ENCODE measurements at regions not wholly inside any gene's neighbourhood (a gene's known extent, or its start where the extent isn't known, plus 50 kb on each side); places are given as distances from the start of the nearest gene placed in this dataset.
"Not testable (repeated sequence)": the region's sequence is repeated elsewhere in the genome, so short reads cannot be mapped to it uniquely, and the experiment has no call there.

GRCh38 chr14:56351861-56352260, 227.7 kb upstream of the TMEM260 start:
- DNase-seq (ENCODE audit: low spot score) (peak; percentile 45), FAIRE-seq (no peak)

DNA sequence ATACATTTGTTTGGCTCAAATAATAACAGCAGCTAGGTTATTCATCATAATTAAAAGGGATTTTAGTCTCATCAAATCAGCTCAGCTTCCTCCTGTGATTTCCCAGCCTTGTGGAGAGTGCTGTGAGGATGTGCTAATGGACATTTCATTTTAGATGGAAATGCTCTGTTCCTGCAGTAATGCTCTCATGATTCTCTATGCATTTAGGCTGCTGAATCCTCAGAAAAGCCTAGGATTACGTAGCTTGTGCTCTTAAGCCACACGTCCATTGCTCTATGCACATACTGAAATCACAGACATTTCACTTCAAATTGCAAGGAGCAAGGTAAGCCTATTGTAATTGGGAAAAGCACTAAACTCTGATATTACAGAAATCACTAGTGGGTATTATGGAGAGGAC, 226.6 kb upstream of the TMEM260 start:
- FAIRE-seq, result no peak

GRCh38 chr14:56357428-56357827, 222.2 kb upstream of the TMEM260 start:
- FAIRE-seq (no peak), DNase-seq (ENCODE audit: low spot score) (no peak)

More for the DNA sequence above, 226.6 kb upstream of the TMEM260 start:
- no peak for DNase-seq (ENCODE audit: low spot score)

DNA sequence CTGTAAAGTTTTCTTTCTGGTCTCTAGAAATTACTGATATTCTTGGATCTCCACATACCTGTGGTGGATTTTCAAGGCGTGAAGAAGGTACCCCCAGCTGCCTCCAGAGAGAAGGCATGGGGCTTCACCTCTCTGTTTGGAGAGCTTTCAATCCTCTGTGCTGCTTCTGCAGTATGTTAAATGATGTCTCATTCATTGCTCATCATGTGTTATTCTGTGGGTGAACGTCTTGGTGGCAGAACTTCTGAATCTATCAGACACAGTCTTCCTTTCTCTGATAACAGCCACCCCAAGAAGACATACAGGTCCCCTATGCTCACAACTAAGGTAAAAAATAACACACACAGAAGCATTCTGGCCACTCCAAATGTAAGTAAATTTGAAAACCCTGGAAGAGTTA, 221.3 kb upstream of the TMEM260 start:
- FAIRE-seq (no peak), DNase-seq (ENCODE audit: low spot score) (no peak)

DNA sequence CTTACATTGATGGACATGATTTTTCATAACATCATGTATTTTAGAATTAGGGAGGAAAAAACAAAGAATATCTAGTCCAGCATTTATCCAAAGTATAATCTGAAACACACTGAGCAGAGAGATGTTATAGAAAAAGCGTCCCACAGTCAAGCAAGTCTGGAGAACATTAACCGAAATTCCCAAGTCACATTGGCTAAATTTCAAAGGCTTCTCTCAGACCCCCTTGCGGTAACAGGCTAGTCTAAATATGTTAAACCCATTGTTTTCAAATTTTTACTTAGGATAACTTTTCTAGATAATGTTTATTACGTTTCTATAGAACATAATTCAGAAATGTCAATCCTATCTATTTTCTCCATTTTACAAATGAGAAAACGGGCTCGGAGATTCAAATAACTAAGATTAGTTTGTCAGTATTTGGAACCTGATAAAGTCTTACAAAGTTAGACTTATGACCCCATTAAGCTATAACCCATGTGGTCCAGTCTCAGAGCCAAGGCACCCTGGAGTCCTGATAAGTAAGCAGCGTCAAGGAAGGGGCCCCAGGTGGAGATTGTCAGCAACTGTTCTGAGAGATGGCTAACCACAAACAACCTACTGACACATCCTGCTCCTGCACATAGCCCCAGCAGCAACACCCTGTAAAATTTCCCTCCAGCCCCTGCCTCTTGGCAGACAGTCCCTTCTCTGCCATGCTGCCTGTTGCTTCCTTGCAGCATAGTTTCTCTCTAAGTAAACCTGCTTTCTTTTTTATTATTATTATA, 220.6 kb upstream of the TMEM260 start:
- no peak for FAIRE-seq
- DNase-seq (ENCODE audit: low spot score), result no peak

DNA sequence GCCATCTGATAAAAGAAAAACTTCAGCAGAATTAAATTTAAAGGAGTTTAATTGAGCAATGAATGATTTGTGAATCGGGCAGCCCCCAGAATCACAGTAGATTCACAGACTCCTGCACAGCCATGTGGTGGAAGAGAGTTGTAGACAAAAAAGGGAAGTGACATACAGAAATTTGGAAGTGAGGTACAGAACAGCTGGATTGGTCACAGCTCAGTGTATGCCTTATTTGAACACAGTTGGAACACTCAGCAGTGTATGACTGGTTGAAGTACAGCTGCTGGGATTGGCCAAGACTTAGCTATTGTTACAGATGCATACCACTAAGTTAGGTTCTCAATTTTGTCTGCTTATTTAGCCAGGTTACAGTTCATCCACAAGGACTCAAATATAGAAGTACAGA, 213.9 kb upstream of the TMEM260 start:
- FAIRE-seq; DNase-seq (ENCODE audit: low spot score): not testable (repeated sequence)

DNA sequence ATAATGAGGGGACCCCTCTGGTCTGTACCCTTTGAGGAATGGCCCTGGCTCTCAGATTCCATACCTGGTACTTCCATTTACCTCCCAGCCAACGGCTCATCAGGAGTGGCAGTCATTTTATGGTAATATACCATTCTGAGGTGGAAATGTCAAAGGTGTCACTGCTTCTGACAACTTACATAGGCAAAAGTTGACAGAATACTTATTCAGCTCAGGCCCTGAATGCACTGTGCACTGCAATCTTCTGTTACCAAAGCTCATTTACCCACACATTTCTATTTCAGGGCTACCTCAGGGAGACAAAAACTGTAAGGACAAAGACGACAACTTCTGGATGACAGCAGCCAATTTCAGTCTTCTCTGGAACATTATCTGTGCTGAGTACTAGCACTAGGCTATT, 212.2 kb upstream of the TMEM260 start:
- no peak for FAIRE-seq
- no peak for DNase-seq (ENCODE audit: low spot score)

- DNase-seq (ENCODE audit: low spot score) (no peak), FAIRE-seq (no peak)
Measured at GRCh38 chr14:56371737-56372136, 207.9 kb upstream of the TMEM260 start.

GRCh38 chr14:56374421-56374820, 205.2 kb upstream of the TMEM260 start:
- DNase-seq (ENCODE audit: low spot score) (no peak), FAIRE-seq (no peak)

- no peak for FAIRE-seq
Measured at GRCh38 chr14:56378046-56378445, 201.6 kb upstream of the TMEM260 start.

DNA sequence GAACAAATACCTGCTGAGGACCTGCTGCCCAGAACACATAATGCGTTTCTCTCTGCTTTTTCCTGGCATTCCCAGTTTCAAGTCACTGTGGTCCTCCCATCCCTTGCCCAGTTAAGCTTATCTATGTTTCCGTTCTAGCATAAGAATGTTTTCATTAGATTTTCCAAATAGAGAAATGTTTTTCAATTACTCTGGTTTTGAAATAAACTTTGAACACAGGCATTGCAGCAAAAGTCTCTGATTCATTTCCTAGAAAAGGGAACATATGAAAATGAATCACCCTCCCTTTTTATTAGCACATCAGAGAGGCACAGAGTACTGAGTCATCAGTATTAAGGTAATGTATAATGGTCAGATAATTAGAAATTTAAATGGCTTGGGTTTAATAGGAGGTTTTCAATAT, 201.1 kb upstream of the TMEM260 start:
- FAIRE-seq (no peak), DNase-seq (ENCODE audit: low spot score) (no peak)

More at GRCh38 chr14:56378046-56378445, 201.6 kb upstream of the TMEM260 start:
- DNase-seq (ENCODE audit: low spot score), result no peak

GRCh38 chr14:56379956-56380355, 199.6 kb upstream of the TMEM260 start:
- FAIRE-seq, result no peak
- DNase-seq (ENCODE audit: low spot score), result no peak

DNA sequence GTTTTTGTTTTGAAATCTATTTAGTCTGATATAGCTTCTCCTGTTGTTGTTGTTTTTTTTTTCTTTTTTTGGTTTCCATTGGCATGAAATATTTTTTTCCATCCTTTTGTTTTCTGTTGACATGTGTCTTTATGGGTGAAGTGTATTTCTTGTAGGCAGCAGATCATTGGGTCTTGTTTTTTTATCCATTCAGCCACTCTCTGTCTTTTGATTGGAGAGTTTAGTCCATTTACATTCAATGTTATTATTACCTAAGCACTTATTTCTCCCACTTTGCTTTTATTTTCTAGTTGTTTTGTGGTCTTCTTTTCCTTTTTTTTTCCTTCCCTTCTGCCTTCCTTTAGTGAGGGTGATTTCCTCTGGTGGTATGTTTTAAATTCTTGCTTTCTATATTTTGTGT, 193.6 kb upstream of the TMEM260 start:
- DNase-seq (ENCODE audit: low spot score) (no peak), FAIRE-seq (no peak)

- FAIRE-seq (no peak), DNase-seq (ENCODE audit: low spot score) (no peak)
Measured at GRCh38 chr14:56390859-56391258, 188.7 kb upstream of the TMEM260 start.

DNA sequence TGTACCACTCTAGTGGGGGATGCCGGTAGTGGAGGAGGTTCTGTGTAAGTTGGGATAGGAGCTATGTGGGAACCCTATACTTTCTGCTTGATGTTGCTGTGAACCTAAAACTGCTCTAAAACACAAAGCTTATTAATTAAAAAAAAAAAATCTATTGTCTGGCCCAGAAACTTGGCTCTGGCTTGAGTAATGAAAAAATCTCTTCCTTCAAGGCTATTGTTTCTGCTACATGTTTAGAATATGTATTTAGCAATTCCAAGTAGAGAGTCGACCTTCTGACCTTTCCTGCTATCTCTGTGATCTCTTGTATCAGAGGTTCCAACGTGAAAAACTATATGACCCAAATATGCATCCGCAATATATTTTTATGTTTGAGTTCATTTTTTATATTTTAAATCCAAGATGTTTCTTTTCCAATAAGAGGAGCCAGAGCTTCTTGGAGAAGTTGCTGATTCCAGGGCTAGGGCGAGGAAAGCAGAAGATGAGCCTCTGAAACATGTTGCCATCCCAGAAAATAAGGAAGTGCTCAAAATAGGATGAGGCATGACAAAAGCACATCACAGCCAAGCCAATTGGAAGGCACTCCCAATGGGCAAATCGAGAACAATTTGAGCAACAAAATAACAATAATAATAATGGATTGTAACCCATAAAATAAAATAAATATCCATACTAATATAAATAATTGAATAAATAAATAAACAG, 184.6 kb upstream of the TMEM260 start:
- no peak for FAIRE-seq
- DNase-seq (ENCODE audit: low spot score), result no peak

GRCh38 chr14:56400109-56400825, 179.3 kb upstream of the TMEM260 start:
- DNase-seq (ENCODE audit: low spot score), result no peak
- FAIRE-seq, result no peak

- no peak for FAIRE-seq
- no peak for DNase-seq (ENCODE audit: low spot score)
Measured at GRCh38 chr14:56412468-56413434, 166.8 kb upstream of the TMEM260 start.

DNA sequence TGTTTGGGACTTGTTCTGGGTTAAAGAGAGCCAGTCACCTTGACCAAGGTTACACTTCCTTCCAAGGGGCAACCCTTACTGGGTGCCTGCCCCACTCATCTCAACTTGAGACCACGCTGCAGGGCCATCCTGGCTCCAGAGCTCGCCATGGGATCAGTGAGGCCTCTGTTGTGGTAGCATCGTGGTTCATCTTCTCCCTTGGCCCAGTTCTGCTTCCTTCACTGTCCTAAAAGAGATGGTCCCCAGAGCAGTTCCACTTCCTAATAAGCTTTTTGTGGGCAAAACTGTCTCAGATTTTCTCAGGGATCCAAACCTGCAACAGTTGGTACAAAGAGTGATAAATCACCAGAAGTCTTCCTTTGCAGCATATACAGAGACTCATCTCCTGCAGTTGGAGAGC, 165.9 kb upstream of the TMEM260 start:
- DNase-seq (ENCODE audit: low spot score), result no peak
- FAIRE-seq, result no peak

DNA sequence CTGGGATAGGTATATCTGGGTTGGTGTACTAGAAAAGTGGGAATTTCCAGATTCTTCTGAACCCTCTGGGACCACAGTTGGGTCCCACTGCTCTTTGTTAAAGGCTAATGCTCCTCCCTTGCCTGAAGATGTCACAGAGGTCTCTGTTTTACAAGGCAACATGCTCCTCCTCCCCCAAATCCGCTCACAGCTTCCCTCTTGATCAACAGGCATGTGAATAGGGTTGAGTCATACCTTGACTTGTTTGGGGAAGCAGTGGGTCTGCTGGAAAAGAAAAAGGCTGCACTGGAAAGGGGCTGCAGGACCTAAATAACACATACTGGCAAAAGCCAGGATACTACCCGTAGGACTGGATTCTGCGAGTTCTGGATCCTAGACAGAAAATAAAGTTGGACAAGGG, 165.4 kb upstream of the TMEM260 start:
- no peak for FAIRE-seq
- no peak for DNase-seq (ENCODE audit: low spot score)

DNA sequence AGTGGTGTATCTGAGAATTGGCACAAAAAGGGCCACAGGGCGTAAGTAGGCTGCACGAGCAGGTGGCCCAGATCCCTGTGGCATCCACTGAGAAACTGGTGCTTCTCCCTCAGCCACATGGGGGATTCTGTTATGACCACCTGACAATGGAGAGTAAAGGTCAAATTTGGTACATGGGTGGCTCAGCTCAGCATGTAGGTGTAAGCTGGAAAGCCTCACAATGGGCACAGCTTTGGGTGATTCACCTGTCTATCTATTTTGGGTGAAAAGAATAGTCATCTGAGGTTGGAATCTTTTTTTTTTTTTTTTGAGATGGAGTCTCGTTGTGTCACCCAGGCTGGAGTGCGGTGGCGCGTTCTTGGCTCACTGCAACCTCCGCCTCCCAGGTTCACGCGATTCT, 163.4 kb upstream of the TMEM260 start:
- DNase-seq (ENCODE audit: low spot score) (no peak), FAIRE-seq (no peak)

DNA sequence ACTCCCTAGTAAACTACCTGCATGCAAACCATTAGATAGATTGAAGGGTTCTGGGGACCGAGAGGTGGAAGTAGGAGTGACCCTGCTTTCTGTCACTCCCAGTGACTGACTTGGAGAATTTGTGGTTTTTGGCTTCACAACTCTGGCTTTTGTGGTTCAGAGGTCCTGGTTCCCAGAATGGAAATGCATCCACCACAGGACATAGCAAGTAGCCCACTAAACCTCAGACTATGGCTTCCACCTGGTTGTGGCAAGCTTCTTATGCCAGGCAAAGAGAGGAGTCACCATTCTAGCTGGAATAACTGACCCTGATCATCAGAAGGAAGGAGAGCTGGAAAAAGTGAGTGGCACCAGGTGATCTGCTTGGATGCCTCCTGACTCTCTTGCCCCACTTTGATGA, 162.4 kb upstream of the TMEM260 start:
- FAIRE-seq (no peak), DNase-seq (ENCODE audit: low spot score) (no peak)

All from RCC 7860 (cell line).